ENCODE measurements at regions not wholly inside any gene's neighbourhood (a gene's known extent, or its start where the extent isn't known, plus 50 kb on each side); places are given as distances from the start of the nearest gene placed in this dataset.

- TF ChIP-seq CTCF (IDR thresholded peaks at IDR 0.05) (no peak), POLR2AphosphoS5 (IDR thresholded peaks at IDR 0.05) (no peak)
Observed at GRCh38 chr10:104587751-104588150, 53.3 kb upstream of the SORCS3 start.
